GM23338 (cell line): ENCODE measurements at regions not wholly inside any gene's neighbourhood (a gene's known extent, or its start where the extent isn't known, plus 50 kb on each side); places are given as distances from the start of the nearest gene placed in this dataset.

Experiments used
- ATAC-seq: fragments of 200-7000 bp; cut with Tn5 transposase; 3 replicates; pipeline ENCODE4 v1.9.1; 2020
- DNase-seq: peaks from one replicate; pipeline ENCODE4 v3.0.0-alpha.2; 2015; ENCODE audit warnings: low spot score
- H2AFZ ChIP-seq: fragments of 200-600 bp; sonication (generic); 2 replicates; pipeline ENCODE4 v1.8.0; 2016; ENCODE audit warnings: antibody characterized with exemption, mild to moderate bottlenecking, moderate library complexity
- H3F3A ChIP-seq: fragments of 200-600 bp; sonication (generic); replicated peaks from 2 replicates; pipeline ENCODE4 v1.8.0; 2017; ENCODE audit warnings: antibody characterized with exemption, mixed run types, low read depth
- H3K27ac ChIP-seq: fragments of 200-600 bp; sonication (generic); 2 replicates; pipeline ENCODE4 v1.6.1; 2016; ENCODE audit warnings: low read depth
- H3K27me3 ChIP-seq: fragments of 200-600 bp; sonication (generic); 2 replicates; pipeline ENCODE4 v1.8.0; 2016; ENCODE audit warnings: mild to moderate bottlenecking, mixed run types, moderate library complexity; ENCODE audit not compliant: insufficient read depth
- H3K36me3 ChIP-seq: fragments of 200-600 bp; sonication (generic); 2 replicates; pipeline ENCODE4 v1.8.0; 2016; ENCODE audit warnings: mild to moderate bottlenecking; ENCODE audit not compliant: insufficient read depth
- H3K4me1 ChIP-seq: fragments of 200-600 bp; sonication (generic); 2 replicates; pipeline ENCODE4 v1.8.0; 2016; ENCODE audit warnings: mild to moderate bottlenecking, moderate library complexity; ENCODE audit not compliant: insufficient read depth
- H3K4me2 ChIP-seq: fragments of 200-600 bp; sonication (generic); 2 replicates; pipeline ENCODE4 v1.7.1; 2017; ENCODE audit warnings: mixed run types
- H3K4me3 ChIP-seq: fragments of 200-600 bp; sonication (generic); 2 replicates; pipeline ENCODE4 v1.6.1; 2016; ENCODE audit warnings: mixed run types
- H3K79me2 ChIP-seq: fragments of 200-600 bp; sonication (generic); replicated peaks from 2 replicates; pipeline ENCODE4 v1.8.0; 2017; ENCODE audit warnings: mild to moderate bottlenecking; ENCODE audit not compliant: insufficient read depth
- H3K9me2 ChIP-seq: fragments of 200-600 bp; sonication (generic); 2 replicates; pipeline ENCODE4 v1.8.0; 2017; ENCODE audit not compliant: insufficient read depth
- H4K20me1 ChIP-seq: fragments of 200-600 bp; sonication (generic); replicated peaks from 2 replicates; pipeline ENCODE4 v1.8.0; 2017; ENCODE audit warnings: mild to moderate bottlenecking; ENCODE audit not compliant: insufficient read depth
- H3K27ac Mint-ChIP-seq: 2 replicates; pipeline ENCODE4 v1.8.0; 2020; ENCODE audit warnings: inconsistent platforms, mild to moderate bottlenecking, moderate library complexity, mixed read lengths
- H3K27me3 Mint-ChIP-seq: 3 replicates; pipeline ENCODE4 v1.8.0; 2022; ENCODE audit warnings: low read depth, mild to moderate bottlenecking, moderate library complexity, mixed read lengths, inconsistent platforms; ENCODE audit not compliant: insufficient read depth, poor library complexity
- H3K36me3 Mint-ChIP-seq: 3 replicates; pipeline ENCODE4 v1.8.0; 2021; ENCODE audit warnings: low read depth, mild to moderate bottlenecking, inconsistent platforms, moderate library complexity, mixed read lengths
- H3K4me1 Mint-ChIP-seq: 3 replicates; pipeline ENCODE4 v1.8.0; 2020; ENCODE audit warnings: mild to moderate bottlenecking, inconsistent platforms, mixed read lengths
- H3K4me3 Mint-ChIP-seq: 3 replicates; pipeline ENCODE4 v1.8.0; 2021; ENCODE audit warnings: moderate library complexity, mild to moderate bottlenecking, inconsistent platforms, mixed read lengths
- H3K9me3 Mint-ChIP-seq: 3 replicates; pipeline ENCODE4 v1.8.0; 2020; ENCODE audit warnings: moderate library complexity, mild to moderate bottlenecking, inconsistent platforms, mixed read lengths
- CREB1 ChIP-seq: fragments of 250-450 bp; sonication (Bioruptor Pico); IDR thresholded peaks from 2 replicates; pipeline ENCODE4 v1.5.0; 2020; ENCODE audit warnings: low read depth, mild to moderate bottlenecking, moderate library complexity
- ETS1 ChIP-seq: IDR thresholded peaks from 2 replicates; pipeline ENCODE4 v1.6.1; 2016; ENCODE audit warnings: antibody characterized with exemption
- EZH2phosphoT487 ChIP-seq: fragments of 200-600 bp; sonication (generic); IDR thresholded peaks from one replicate; pipeline ENCODE4 v1.8.1; 2018; ENCODE audit warnings: antibody characterized with exemption; ENCODE audit not compliant: unreplicated experiment
- JUNB ChIP-seq: IDR thresholded peaks from one replicate; pipeline ENCODE4 v1.6.1; 2016; ENCODE audit warnings: antibody characterized with exemption; ENCODE audit not compliant: unreplicated experiment
- POLR2AphosphoS5 ChIP-seq: IDR thresholded peaks from 2 replicates; pipeline ENCODE4 v1.6.1; 2016; ENCODE audit warnings: antibody characterized with exemption, low read depth
- STAT1 ChIP-seq: IDR thresholded peaks from one replicate; pipeline ENCODE4 v1.6.1; 2016; ENCODE audit warnings: antibody characterized with exemption; ENCODE audit not compliant: unreplicated experiment
- ZNF114 ChIP-seq: fragments of 250-450 bp; sonication (Bioruptor Pico); IDR thresholded peaks from 2 replicates; pipeline ENCODE4 v1.5.0; 2020; ENCODE audit warnings: mild to moderate bottlenecking, moderate library complexity
- ZNF331 ChIP-seq: fragments of 250-450 bp; sonication (Bioruptor Pico); IDR thresholded peaks from 2 replicates; pipeline ENCODE4 v1.5.0; 2020; ENCODE audit warnings: low read depth, mild to moderate bottlenecking, moderate library complexity
- TF ChIP-seq, protein P1 (sequence below), 2 experiments: fragments of 200-600 bp in 1 of 2; sonication (generic) in 1 of 2; conservative IDR thresholded peaks; 2 replicates each; pipeline versions ENCODE4 v1.5.1 to v1.6.1; 2016 to 2017; ENCODE audit warnings: antibody characterized with exemption in 2 of 2, low read depth in 2 of 2, mild to moderate bottlenecking in 2 of 2, moderate library complexity in 1 of 2
- TF ChIP-seq, protein P2 (sequence below): IDR thresholded peaks from one replicate; pipeline ENCODE4 v1.6.1; 2018; ENCODE audit warnings: antibody characterized with exemption; ENCODE audit not compliant: unreplicated experiment

DNA sequence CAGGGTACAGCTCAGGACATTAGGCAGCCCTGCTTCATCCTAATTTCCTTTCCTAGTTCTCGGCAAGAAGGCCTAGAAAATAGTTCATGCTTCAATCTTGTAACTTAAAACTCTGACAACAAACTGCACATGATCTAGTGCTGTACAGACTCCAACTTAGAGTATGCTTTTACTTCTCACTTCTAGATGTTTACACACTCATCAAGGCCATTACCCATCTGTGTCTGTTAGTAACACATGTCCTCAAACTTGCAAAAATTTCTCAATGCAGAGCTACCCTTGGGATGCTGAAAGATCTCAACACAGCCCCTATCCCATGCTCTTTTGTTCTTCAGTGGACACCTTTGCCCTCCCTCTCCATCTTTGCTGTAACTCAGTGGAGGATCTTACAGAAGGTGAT lies 252.0 kb downstream of the OSR1 start:
- H3F3A ChIP-seq = no peaks in the 10 kb centered on the region
- ATAC-seq = no peak

DNA sequence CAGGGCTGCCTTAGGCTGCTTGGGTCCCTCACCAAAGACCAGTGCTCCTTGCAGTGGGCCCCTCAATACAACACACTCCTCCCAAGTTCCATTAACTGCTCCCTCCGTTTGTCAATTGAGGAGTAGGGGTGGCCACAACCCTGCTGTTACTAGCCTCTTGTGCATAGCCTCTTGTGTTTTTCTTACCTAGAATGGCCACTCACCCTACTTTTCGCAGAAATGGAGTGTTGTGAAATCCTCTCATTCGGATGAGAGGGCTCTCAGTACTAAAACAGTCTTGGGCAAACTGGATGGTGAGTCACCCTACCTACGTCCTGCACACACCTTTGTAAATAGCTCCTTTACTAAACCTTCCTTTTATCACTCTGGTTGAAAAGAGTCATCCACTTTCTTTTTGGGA lies 253.9 kb downstream of the OSR1 start:
- DNase-seq = no peak
- Mint-ChIP-seq H3K27ac (no peak overlapping the region), H3K36me3 (no peaks in the 10 kb centered on the region), H3K9me3 (no peaks in the 10 kb centered on the region), H3K4me3 (no peak overlapping the region), H3K4me1 (peaks cover 4% of the 10 kb centered on the region; the same call in 1 of the 3 replicates), H3K27me3 (no peaks in the 10 kb centered on the region)
- Histone ChIP-seq H3K4me3 (no peak overlapping the region), H3K79me2 (no peaks in the 10 kb centered on the region), H3K4me2 (no peak overlapping the region), H3K27me3 (no peaks in the 10 kb centered on the region), H3K36me3 (no peaks in the 10 kb centered on the region), H4K20me1 (no peaks in the 10 kb centered on the region), H2AFZ (no peak overlapping the region), H3K4me1 (no peaks in the 10 kb centered on the region), H3K27ac (no peak overlapping the region), H3F3A (no peaks in the 10 kb centered on the region), H3K9me2 (no peaks in the 10 kb centered on the region)
- no peak for ATAC-seq
- TF ChIP-seq ETS1 = no peak
- TF ChIP-seq, protein P1, sequence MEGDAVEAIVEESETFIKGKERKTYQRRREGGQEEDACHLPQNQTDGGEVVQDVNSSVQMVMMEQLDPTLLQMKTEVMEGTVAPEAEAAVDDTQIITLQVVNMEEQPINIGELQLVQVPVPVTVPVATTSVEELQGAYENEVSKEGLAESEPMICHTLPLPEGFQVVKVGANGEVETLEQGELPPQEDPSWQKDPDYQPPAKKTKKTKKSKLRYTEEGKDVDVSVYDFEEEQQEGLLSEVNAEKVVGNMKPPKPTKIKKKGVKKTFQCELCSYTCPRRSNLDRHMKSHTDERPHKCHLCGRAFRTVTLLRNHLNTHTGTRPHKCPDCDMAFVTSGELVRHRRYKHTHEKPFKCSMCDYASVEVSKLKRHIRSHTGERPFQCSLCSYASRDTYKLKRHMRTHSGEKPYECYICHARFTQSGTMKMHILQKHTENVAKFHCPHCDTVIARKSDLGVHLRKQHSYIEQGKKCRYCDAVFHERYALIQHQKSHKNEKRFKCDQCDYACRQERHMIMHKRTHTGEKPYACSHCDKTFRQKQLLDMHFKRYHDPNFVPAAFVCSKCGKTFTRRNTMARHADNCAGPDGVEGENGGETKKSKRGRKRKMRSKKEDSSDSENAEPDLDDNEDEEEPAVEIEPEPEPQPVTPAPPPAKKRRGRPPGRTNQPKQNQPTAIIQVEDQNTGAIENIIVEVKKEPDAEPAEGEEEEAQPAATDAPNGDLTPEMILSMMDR (conservative IDR thresholded peaks at IDR 0.05; ENCODE audit: low read depth in 2 of 2) = no peak
- no peak for TF ChIP-seq ZNF114
- no peak for TF ChIP-seq JUNB
- TF ChIP-seq POLR2AphosphoS5 = no peak
- TF ChIP-seq EZH2phosphoT487 = no peak
- TF ChIP-seq ZNF331 = no peak
- TF ChIP-seq CREB1 (CRISPR knock-in tag) = no peak
- TF ChIP-seq, protein P2, sequence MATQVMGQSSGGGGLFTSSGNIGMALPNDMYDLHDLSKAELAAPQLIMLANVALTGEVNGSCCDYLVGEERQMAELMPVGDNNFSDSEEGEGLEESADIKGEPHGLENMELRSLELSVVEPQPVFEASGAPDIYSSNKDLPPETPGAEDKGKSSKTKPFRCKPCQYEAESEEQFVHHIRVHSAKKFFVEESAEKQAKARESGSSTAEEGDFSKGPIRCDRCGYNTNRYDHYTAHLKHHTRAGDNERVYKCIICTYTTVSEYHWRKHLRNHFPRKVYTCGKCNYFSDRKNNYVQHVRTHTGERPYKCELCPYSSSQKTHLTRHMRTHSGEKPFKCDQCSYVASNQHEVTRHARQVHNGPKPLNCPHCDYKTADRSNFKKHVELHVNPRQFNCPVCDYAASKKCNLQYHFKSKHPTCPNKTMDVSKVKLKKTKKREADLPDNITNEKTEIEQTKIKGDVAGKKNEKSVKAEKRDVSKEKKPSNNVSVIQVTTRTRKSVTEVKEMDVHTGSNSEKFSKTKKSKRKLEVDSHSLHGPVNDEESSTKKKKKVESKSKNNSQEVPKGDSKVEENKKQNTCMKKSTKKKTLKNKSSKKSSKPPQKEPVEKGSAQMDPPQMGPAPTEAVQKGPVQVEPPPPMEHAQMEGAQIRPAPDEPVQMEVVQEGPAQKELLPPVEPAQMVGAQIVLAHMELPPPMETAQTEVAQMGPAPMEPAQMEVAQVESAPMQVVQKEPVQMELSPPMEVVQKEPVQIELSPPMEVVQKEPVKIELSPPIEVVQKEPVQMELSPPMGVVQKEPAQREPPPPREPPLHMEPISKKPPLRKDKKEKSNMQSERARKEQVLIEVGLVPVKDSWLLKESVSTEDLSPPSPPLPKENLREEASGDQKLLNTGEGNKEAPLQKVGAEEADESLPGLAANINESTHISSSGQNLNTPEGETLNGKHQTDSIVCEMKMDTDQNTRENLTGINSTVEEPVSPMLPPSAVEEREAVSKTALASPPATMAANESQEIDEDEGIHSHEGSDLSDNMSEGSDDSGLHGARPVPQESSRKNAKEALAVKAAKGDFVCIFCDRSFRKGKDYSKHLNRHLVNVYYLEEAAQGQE = no peak
- TF ChIP-seq STAT1 = no peak

More for the DNA sequence above, 252.0 kb downstream of the OSR1 start:
- DNase-seq = no peak
- no peak for TF ChIP-seq ETS1
- TF ChIP-seq, protein P2 = no peak
- H3K4me2 ChIP-seq = no peak overlapping the region
- H3K79me2 ChIP-seq = no peaks in the 10 kb centered on the region
- H3K9me2 ChIP-seq = no peaks in the 10 kb centered on the region
- H2AFZ ChIP-seq = no peak overlapping the region
- no peak overlapping the region for H3K27ac Mint-ChIP-seq
- H3K36me3 Mint-ChIP-seq = no peaks in the 10 kb centered on the region
- H3K27ac ChIP-seq = no peak overlapping the region
- H3K4me1 Mint-ChIP-seq = 0 out of 3 replicates have a peak, but pooled peaks cover 2% of the 10 kb centered on the region
- H3K27me3 ChIP-seq = no peaks in the 10 kb centered on the region
- no peaks in the 10 kb centered on the region for H3K27me3 Mint-ChIP-seq
- no peaks in the 10 kb centered on the region for H4K20me1 ChIP-seq
- H3K4me3 ChIP-seq = no peak overlapping the region
- no peaks in the 10 kb centered on the region for H3K9me3 Mint-ChIP-seq
- no peaks in the 10 kb centered on the region for H3K4me1 ChIP-seq
- no peak overlapping the region for H3K4me3 Mint-ChIP-seq
- no peaks in the 10 kb centered on the region for H3K36me3 ChIP-seq
